ENCODE measurements at regions not wholly inside any gene's neighbourhood (a gene's known extent, or its start where the extent isn't known, plus 50 kb on each side); places are given as distances from the start of the nearest gene placed in this dataset.
"Not testable (repeated sequence)": the region's sequence is repeated elsewhere in the genome, so short reads cannot be mapped to it uniquely, and the experiment has no call there.

DNA sequence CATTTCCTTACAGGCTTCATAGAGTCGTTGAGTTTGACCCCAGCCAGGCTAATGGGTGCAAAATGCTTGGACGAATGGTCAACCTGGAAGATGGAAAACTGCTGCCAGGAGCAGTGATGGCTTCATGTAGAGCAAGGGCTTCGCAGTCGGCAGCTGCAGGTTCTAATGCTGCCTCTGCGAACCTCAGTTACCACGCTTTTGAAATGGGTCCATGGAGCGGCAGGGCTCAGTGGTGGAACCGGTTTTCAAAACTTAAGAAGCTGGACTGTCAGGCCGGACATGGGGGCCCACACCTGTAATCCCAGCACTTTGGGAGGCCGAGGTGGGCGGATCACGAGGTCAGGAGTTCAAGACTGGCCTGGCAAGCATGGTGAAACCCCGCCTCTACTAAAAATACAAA, 55.9 kb upstream of the PRR5 start:
- H3K27me3 Mint-ChIP-seq (ENCODE audit: low read depth): peaks cover 13% of the 10 kb centered on the region
- no peaks in the 10 kb centered on the region for H3K36me3 Mint-ChIP-seq (ENCODE audit: low read depth)
- no peak overlapping the region for H3K4me3 Mint-ChIP-seq
- peaks cover 7% of the 10 kb centered on the region for H3K9me3 Mint-ChIP-seq
- peaks cover 14% of the 10 kb centered on the region for H3K4me1 Mint-ChIP-seq
- TF ChIP-seq CTCF (IDR thresholded peaks at IDR 0.05; ENCODE audit: unreplicated experiment in 3 of 3): no peak
- no peak overlapping the region for H3K27ac Mint-ChIP-seq

DNA sequence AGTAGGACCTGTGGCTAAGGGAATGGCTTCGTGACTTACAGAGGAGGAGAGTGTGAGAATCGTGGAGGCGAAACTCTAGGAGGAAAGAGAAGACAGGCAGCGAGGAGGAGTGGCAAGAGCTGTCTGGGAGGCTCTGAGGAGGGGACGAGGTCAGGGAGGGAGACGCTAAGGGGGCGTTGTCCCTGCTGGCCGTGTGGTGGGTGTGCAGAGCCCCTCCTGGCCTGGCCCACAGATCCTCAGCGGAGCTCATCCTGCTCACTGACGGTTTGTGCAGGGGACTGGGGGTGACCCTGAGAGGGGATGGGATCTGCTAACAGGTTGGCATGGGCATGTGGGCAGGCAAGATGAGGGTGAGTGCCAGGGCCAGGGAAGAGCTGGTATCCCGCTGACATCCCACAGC, 56.5 kb upstream of the PRR5 start:
- Mint-ChIP-seq H3K27ac (peak overlapping the region in 2 of 3 experiments; percentile 6 to 38), H3K9me3 (peaks cover 7% of the 10 kb centered on the region), H3K4me1 (peaks cover 14% of the 10 kb centered on the region), H3K4me3 (no peak overlapping the region), H3K36me3 (ENCODE audit: low read depth) (no peaks in the 10 kb centered on the region), H3K27me3 (ENCODE audit: low read depth) (peaks cover 13% of the 10 kb centered on the region)
- TF ChIP-seq CTCF (IDR thresholded peaks at IDR 0.05; ENCODE audit: unreplicated experiment in 3 of 3): no peak

DNA sequence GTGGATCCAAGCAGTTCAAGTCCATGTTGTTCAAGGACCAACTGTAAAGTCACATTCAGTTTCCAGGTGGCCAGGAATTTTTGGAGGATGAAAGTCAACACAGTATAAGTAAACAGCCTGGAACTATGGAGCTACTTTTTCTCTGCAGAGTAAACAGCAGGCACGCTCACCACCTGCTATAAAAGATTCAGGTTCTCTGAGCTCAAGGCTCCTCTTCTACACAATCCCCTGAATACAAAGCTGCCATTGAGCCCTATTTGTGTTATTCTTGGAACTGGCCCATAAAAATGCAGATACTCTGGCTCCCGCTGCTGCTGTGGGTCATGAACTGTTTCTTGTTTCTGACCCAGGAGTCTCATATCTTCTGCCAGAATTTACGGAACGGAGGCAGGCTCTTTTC, 56.9 kb upstream of the PRR5 start:
- Mint-ChIP-seq H3K4me3 (no peak overlapping the region), H3K27ac (peak overlapping the region in 2 of 3 experiments; percentile 6 to 38), H3K27me3 (ENCODE audit: low read depth) (peaks cover 11% of the 10 kb centered on the region), H3K4me1 (peaks cover 14% of the 10 kb centered on the region), H3K36me3 (ENCODE audit: low read depth) (no peaks in the 10 kb centered on the region), H3K9me3 (peaks cover 6% of the 10 kb centered on the region)
- TF ChIP-seq CTCF (IDR thresholded peaks at IDR 0.05; ENCODE audit: unreplicated experiment in 3 of 3): no peak

DNA sequence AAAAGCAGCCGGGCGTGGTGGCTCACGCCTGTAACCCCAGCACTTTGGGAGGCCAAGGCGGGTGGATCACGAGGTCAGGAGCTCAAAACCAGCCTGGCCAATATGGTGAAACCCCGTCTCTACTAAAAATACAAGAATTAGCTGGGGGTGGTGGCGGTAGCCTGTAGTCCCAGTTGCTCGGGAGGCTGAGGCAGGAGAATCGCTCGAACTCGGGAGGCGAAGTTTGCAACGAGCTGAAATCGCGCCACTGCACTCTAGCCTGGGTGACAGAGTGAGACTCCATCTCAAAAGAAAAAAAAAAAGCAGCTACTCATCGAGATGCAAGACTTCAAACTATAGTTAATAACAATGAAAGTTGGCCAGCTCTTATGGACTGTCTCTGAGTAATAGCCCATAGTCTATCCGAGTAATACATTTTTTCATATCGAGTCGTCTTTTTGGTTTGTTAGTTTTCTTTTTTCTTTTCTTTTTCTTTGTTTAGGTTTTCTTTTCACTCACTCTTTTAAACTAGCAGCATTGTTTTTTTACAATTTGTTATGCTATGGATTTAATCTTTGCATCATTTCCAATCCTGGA, 58.4 kb upstream of the PRR5 start:
- peaks cover 15% of the 10 kb centered on the region for H3K27me3 Mint-ChIP-seq (ENCODE audit: low read depth)
- not testable (repeated sequence) for H3K27ac Mint-ChIP-seq; H3K9me3 Mint-ChIP-seq; H3K36me3 Mint-ChIP-seq (ENCODE audit: low read depth); H3K4me3 Mint-ChIP-seq
- H3K4me1 Mint-ChIP-seq: peaks cover 24% of the 10 kb centered on the region

DNA sequence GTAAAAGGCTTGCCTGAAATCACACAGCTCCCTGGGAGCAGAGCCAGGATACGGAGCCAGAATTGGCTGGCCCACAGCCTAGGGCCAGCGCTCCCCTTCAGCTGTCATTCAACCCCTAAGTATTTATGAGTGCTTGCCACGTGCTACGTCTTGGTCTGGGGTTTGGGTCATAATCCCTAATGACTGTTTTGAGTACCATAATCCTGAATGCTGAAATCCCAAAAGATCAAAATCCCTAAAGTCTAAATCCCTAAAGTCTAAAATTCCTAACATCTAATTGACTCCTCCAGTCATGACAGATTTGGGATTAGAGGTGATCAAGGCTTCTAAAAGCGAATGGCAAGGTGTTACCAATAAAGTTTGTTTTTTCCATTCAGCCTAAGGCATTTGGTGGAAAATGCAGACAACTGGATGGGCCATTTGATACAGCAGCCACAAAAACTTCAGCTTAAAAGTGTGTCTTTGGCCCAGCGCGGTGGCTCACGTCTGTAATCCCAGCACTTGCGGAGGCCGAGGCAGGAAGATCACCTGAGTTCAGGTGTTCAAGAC, 59.8 kb upstream of the PRR5 start:
- H3K27ac Mint-ChIP-seq: no peak overlapping the region
- TF ChIP-seq CTCF (IDR thresholded peaks at IDR 0.05; ENCODE audit: unreplicated experiment in 3 of 3): no peak
- H3K36me3 Mint-ChIP-seq (ENCODE audit: low read depth): no peaks in the 10 kb centered on the region
- H3K9me3 Mint-ChIP-seq: peaks cover 4% of the 10 kb centered on the region
- no peak overlapping the region for H3K4me3 Mint-ChIP-seq
- peaks cover 19% of the 10 kb centered on the region for H3K27me3 Mint-ChIP-seq (ENCODE audit: low read depth)
- peaks cover 28% of the 10 kb centered on the region for H3K4me1 Mint-ChIP-seq

DNA sequence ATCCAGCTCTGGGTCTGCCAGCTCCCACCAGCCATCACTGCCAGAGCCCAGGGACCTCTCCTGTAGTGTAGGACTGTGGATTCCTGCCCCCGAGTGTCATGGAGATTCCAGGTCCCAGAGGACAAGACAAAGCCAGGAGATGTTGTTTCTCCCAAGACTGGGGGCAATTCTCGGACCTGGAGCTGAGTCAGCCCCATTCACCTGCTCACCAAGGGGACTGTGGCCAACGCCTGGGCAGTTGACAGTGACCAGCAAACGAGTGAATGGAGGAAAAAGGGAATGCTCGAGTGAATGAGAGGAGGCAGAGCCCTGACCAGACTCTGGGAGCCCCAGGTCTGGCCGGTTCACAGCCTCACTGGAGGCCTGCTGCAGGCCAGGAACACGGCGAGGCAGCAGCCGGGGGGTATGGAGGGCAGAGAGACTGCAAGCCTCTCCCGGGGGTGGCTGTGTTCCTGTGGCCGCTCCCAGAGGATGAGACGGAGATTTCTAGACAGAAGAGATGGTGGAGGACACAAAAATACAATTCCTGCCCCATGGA, 61.3 kb upstream of the PRR5 start:
- H3K4me1 Mint-ChIP-seq: peaks cover 28% of the 10 kb centered on the region
- H3K36me3 Mint-ChIP-seq (ENCODE audit: low read depth): no peaks in the 10 kb centered on the region
- no peak for TF ChIP-seq CTCF (IDR thresholded peaks at IDR 0.05; ENCODE audit: unreplicated experiment in 3 of 3)
- no peak overlapping the region for H3K4me3 Mint-ChIP-seq
- H3K9me3 Mint-ChIP-seq: peaks cover 4% of the 10 kb centered on the region
- H3K27me3 Mint-ChIP-seq (ENCODE audit: low read depth): peaks cover 24% of the 10 kb centered on the region
- H3K27ac Mint-ChIP-seq: no peak overlapping the region

Measured in nephron (organoid).